ENCODE measurements at regions not wholly inside any gene's neighbourhood (a gene's known extent, or its start where the extent isn't known, plus 50 kb on each side); places are given as distances from the start of the nearest gene placed in this dataset.
"Not testable (repeated sequence)": the region's sequence is repeated elsewhere in the genome, so short reads cannot be mapped to it uniquely, and the experiment has no call there.

DNA sequence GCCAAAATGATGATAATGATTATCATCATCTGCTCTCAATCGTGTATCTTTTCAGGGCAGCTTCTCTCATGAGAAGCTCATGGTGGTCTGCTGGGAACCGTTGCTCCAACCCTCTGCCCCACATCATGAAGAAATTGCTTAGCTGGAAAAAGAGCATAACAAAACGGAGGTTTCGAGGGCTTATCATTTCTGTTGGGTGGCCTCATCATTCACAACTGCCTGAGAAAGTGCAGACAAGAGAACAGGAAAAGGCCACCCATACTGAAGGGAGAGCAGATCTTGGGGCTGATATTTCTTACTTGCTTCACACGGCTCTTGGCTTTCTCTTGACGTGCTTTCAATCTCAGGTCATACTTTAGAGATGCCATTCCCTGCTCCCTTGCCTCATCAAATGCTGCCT lies 471.6 kb downstream of the CD83 start:
- DNase-seq (ENCODE audit: low read depth): no peak

- no peak for DNase-seq (ENCODE audit: low read depth)
These were observed 473.0 kb downstream of the CD83 start for GRCh38 chr6:14590586-14590985.

DNA sequence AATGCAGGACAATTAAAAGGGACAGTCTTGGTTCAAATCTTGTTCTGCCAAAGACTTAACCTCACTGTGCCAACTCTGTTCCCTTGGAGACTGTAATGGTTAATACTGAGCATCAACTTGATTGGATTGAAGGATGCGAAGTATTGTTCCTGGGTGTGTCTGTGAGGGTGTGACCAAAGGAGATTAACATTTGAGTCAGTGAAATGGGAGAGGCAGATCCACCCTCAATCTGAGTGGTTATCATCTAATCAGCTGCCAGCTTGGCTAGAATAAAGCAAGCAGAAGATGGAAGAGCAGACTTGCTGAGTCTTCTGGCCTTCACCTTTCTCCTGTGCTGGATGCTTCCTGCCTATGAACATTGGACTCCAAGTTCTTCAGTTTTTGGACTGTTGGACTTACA lies 474.4 kb downstream of the CD83 start:
- no peak for DNase-seq (ENCODE audit: low read depth)

- DNase-seq (ENCODE audit: low read depth): no peak
These were observed 475.7 kb downstream of the CD83 start for GRCh38 chr6:14593286-14593685.

GRCh38 chr6:14595751-14596150 lies 478.2 kb downstream of the CD83 start:
- no peak for DNase-seq (ENCODE audit: low read depth)

- DNase-seq (ENCODE audit: low read depth): peak; percentile 18
These were observed 478.8 kb downstream of the CD83 start for GRCh38 chr6:14596410-14596809.

- DNase-seq (ENCODE audit: low read depth): no peak
These were observed 479.5 kb downstream of the CD83 start for GRCh38 chr6:14597090-14597489.

DNA sequence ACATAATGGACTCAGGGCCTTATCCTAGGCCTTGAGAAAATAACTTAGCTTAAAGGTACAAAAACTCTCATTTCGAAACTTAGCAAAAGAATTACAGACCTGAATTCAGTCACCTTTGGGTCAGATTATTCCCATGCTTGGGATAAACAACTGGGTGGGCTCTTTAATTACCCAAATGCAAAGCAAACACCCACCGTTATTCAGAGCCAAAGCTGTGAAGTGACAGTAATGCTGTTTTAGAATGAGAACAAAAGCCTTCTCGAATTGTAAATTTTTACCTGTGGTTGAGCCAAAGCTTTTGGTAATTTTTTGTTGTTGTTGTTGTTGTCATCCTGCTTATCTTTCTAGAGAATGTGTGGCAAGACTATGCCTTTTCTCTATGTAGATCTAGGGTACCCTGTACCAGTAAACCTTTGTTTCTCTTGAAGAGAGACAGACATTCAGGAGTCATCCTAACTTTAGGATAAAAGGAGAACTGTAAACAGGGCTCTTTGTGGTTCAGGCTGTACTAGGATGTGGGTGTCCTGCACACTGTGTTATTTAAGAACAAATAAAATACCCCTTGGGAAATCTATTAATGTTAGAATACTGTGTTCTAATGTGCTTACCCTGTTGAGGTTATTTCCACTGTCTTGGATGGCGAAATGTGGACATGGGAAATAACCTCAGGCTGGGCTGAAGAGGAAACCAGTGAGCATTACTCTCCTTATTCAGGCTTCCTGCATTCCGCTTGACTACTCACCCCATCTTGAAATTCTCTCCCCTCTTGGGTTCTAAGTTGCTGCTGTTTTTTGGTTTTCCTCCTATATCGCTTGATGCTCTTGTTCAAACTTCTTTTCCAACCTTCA lies 480.7 kb downstream of the CD83 start:
- no peak for DNase-seq (ENCODE audit: low read depth)

GRCh38 chr6:14600306-14600705 lies 482.7 kb downstream of the CD83 start:
- DNase-seq (ENCODE audit: low read depth): not testable (repeated sequence)

GRCh38 chr6:14601490-14601889 lies 483.9 kb downstream of the CD83 start:
- DNase-seq (ENCODE audit: low read depth): no peak

DNA sequence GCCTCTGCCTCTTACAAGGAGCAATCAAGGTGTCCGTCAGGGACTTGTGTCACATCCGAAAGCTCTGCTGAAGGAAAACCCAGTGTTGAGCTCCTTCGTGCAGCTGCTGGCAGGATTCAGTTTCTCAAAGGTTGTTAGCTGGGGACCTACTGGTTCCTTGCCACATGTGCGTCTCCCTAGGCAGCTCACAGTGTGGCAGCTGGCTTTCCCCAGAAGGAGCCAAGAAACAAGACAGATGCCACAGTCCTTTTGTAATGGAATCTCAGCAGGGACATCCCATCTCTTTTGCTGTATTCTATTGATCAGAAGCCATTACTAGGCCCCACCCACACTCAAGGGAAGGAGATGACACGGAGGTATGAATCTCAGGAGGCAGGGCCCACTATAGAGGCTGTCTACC lies 488.8 kb downstream of the CD83 start:
- no peak for DNase-seq (ENCODE audit: low read depth)

DNA sequence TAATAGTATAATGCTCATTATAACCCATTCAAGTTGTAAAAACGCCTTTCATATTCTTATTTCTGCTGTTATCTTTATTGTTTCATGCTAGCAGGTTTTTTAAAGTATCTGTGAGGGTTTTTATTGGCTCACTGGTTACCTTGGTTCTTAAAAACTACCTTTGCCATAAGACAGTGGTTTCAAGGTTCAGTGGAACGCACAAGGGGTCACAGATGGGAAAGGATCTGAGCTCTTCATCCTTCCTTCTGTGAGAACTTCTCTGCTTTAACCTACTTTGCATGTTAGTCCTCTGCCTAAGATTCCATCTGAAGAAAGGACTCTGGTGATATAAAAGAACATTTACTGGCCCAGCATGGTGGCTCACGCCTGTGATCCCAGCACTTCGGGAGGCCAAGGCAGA lies 492.6 kb downstream of the CD83 start:
- no peak for DNase-seq (ENCODE audit: low read depth)

DNA sequence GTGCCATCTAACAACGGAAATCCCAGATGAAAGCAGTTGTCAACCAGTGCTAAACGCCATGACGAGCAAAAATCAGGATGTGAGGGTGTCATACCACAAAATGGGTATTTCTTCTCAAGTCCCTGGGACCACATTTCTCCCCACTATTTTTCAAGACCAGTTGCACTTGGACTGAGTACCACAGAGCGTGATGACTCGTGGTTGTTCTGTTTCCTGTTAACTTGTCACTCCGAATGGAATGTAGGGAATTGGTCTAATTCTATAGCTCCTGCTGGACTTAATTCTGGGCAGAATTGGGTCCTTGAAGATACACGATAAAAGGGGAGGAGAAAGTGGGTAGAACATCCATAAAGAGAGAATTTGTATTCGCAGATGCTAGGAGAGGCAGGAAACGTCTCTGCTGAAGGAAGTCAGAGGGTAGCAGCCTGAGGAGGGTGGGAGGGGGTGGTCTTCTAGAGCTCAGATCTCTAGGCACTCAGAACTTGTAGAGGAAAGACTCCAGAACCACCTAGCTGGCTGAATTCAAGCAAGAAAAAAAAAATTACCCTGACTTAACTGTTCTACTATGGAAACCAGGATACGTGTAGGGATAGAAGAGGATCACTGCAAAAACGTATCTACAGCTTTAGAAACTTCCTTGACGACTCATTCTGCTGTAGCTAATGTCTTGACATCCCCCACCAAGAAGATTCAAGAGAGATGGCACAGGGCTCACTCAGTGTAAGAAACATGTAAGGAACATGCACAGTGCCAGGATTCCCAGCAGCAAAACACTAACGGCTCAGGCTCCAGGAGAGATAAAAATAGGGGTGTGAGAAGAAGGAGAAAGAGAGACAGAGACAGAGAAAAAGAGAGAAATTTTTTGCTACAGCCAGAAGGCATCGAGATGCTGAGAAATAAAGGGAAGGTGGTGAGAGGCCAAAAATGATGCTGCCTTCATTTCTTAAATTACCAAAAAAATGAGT lies 494.7 kb downstream of the CD83 start:
- DNase-seq (ENCODE audit: low read depth): no peak

- DNase-seq (ENCODE audit: low read depth): no peak
These were observed 497.1 kb downstream of the CD83 start for GRCh38 chr6:14614631-14615030.

DNA sequence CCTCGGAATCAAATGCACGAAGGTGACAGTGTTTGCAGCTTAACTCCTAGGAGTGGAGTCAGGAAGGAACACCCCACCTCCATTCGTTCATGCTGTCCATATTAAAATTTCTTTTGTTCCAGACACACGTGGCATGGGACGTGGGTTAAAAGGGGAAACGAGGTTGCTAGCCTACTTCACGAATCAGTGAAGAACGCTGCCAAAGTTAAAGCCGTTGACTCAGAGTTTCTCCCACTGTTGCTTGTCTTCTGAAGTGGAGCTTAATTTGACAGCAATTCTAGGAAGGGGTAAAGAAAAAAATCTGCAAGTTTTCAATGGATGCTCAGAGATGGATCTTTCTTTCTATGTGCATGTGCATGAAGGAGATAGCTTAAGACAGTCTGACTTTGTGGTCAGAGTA lies 499.1 kb downstream of the CD83 start:
- no peak for DNase-seq (ENCODE audit: low read depth)

- no peak for DNase-seq (ENCODE audit: low read depth)
These were observed 501.3 kb downstream of the CD83 start for GRCh38 chr6:14618759-14619418.

GRCh38 chr6:14619419-14619781 lies 501.8 kb downstream of the CD83 start:
- DNase-seq (ENCODE audit: low read depth): no peak

DNA sequence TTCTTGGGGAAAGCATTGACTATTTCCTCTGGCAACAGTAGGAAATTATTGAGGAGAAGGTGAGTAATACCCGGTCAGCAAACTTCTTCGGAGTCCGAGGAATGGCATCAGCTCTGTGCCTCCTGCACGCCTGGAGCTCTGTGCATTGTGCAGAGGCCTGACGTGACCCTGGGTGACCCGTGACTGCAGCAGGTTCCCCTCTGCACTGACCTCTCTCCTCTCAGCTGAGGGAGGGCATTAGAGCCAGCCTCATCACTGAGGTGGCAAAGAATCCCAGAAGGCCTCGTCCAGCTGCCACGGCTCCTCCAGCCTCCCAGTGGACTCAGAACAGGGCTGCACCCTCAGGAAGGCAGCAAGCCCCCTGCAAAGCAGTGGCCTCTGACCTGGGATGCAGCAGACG lies 502.9 kb downstream of the CD83 start:
- DNase-seq (ENCODE audit: low read depth): no peak

DNA sequence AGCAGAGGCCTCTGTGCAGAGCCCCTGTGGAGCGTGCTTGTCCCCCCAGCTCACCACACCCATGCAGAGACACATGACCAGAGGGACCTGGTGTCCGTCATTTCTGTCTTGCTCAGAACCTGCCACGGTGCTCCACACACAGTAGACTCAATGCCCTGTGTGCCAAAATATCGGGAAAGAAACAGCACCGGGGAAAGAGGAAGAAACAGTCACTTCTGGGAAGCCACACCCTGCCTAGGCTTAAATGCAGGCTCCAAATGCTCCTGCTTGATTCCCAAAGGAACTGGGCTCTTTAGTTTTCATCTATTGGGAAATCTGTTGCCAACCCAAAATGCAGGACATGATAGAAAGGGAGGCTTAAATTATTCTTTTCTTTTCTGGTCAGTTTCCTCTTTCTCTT lies 503.9 kb downstream of the CD83 start:
- DNase-seq (ENCODE audit: low read depth): peak; percentile 13

DNA sequence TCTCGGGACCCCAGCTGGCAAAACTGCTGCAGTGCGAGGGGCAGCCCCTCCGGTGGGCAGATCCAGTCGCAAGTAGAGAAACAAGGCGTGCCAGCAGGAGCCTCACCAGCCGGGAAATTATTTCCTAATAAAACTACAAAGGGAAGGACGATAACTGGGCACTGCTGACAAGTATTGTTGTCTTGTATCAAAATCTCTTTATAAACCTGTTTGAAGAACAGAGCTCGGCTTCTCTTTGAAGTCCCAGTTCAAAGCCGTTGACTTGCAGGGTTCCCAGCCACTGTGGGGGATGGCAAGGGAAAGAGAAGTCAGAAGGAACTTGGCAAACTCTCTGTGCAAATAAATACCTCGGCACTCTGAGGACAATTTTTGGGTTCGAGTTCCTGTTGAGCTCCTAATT lies 504.5 kb downstream of the CD83 start:
- no peak for DNase-seq (ENCODE audit: low read depth)

DNA sequence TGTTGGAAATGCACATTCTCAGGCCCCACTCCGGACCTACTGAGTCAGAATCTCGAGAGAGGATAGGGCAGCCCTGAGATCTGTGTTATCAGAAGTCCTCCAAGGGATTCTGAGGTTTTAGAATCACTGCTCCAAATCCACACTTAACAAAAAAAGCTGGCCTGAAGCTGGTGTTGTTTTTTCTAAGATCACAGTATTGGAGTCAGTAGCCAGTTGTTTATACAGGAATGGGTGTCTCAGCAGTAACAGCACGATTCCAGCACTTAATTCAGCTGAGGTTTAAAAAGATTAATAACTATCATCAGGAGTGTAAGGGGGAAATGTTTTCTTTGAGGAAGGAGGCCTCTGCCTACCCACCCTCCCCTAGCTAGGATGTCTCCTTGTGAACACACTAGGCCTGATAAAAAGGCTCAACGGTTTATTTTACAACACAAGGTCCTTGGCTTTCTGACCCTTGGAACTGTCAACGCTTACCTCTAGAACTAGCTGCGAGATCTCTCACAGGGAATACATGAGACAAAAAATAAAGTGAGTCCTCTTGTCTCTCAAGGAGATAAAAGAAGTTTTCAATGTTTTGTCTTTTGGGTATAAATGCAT lies 505.4 kb downstream of the CD83 start:
- DNase-seq (ENCODE audit: low read depth): no peak

Data from myocyte (in vitro differentiated cells).